KMS-11 (cell line): ENCODE measurements at regions not wholly inside any gene's neighbourhood (a gene's known extent, or its start where the extent isn't known, plus 50 kb on each side); places are given as distances from the start of the nearest gene placed in this dataset.

Experiments
- H2AFZ ChIP-seq: fragments of 200-600 bp; sonication (generic); 2 replicates; pipeline ENCODE4 v1.6.1; 2016; ENCODE audit warnings: antibody characterized with exemption, mixed run types, low read depth
- H3K27ac ChIP-seq: fragments of 200-600 bp; sonication (generic); 2 replicates; pipeline ENCODE4 v1.6.1; 2016; ENCODE audit warnings: mild to moderate bottlenecking, mixed run types
- H3K27me3 ChIP-seq: fragments of 200-600 bp; sonication (generic); 2 replicates; pipeline ENCODE4 v1.6.1; 2017; ENCODE audit warnings: mild to moderate bottlenecking, low read depth, mixed run types, moderate library complexity; ENCODE audit not compliant: insufficient read depth
- H3K36me3 ChIP-seq: fragments of 200-600 bp; sonication (generic); 2 replicates; pipeline ENCODE4 v1.6.1; 2017; ENCODE audit warnings: mild to moderate bottlenecking, mixed run types; ENCODE audit not compliant: insufficient read depth
- H3K4me1 ChIP-seq: fragments of 200-600 bp; sonication (generic); 2 replicates; pipeline ENCODE4 v1.6.1; 2016; ENCODE audit warnings: mild to moderate bottlenecking, low read depth, mixed run types; ENCODE audit not compliant: poor library complexity, severe bottlenecking
- H3K4me2 ChIP-seq: fragments of 200-600 bp; sonication (generic); 2 replicates; pipeline ENCODE4 v1.7.0; 2016; ENCODE audit warnings: mild to moderate bottlenecking, mixed run types
- H3K4me3 ChIP-seq: fragments of 200-600 bp; sonication (generic); IDR thresholded peaks from 2 replicates; pipeline ENCODE4 v1.6.1; 2017; ENCODE audit warnings: low read depth, low read length, mixed read lengths; ENCODE audit not compliant: insufficient read depth
- H3K79me2 ChIP-seq: fragments of 200-600 bp; sonication (generic); 2 replicates; pipeline ENCODE4 v1.6.1; 2016; ENCODE audit warnings: low read depth, mixed run types; ENCODE audit not compliant: insufficient read depth
- H3K9ac ChIP-seq: fragments of 200-600 bp; sonication (generic); 2 replicates; pipeline ENCODE4 v1.6.1; 2016; ENCODE audit warnings: mild to moderate bottlenecking, mixed run types
- H4K20me1 ChIP-seq: fragments of 200-600 bp; sonication (generic); 2 replicates; pipeline ENCODE4 v1.6.1; 2016; ENCODE audit warnings: mild to moderate bottlenecking, mixed run types; ENCODE audit not compliant: insufficient read depth
- CTCF ChIP-seq: fragments of 200-600 bp; sonication (generic); conservative IDR thresholded peaks from 2 replicates; pipeline ENCODE4 v1.6.1; 2017; ENCODE audit warnings: low read depth, mild to moderate bottlenecking, antibody characterized with exemption, low read length, moderate library complexity, mixed read lengths

- H3K79me2 ChIP-seq: no peaks in the 10 kb centered on the region
- no peaks in the 10 kb centered on the region for H4K20me1 ChIP-seq
- TF ChIP-seq CTCF: no peak
- H3K4me3 ChIP-seq: no peak overlapping the region
- H3K4me2 ChIP-seq: no peak overlapping the region
- H3K4me1 ChIP-seq: no peaks in the 10 kb centered on the region
- H3K27ac ChIP-seq: no peak overlapping the region
- H3K27me3 ChIP-seq: no peaks in the 10 kb centered on the region
- no peak overlapping the region for H3K9ac ChIP-seq
- H3K36me3 ChIP-seq: no peaks in the 10 kb centered on the region
- no peak overlapping the region for H2AFZ ChIP-seq
These were observed 51.3 kb downstream of the KRTAP19-8 start for GRCh38 chr21:30986965-30987364.

- Histone ChIP-seq H3K79me2 (no peaks in the 10 kb centered on the region), H3K27ac (no peak overlapping the region), H3K9ac (no peak overlapping the region), H3K4me2 (no peak overlapping the region), H4K20me1 (no peaks in the 10 kb centered on the region), H3K4me3 (no peak overlapping the region), H2AFZ (no peak overlapping the region), H3K36me3 (no peaks in the 10 kb centered on the region), H3K4me1 (no peaks in the 10 kb centered on the region), H3K27me3 (no peaks in the 10 kb centered on the region)
- TF ChIP-seq CTCF: no peak
These were observed 53.4 kb downstream of the KRTAP19-8 start for GRCh38 chr21:30984889-30985288.

GRCh38 chr21:30981403-30981802 is 56.9 kb downstream of the KRTAP19-8 start:
- Histone ChIP-seq H3K79me2 (no peaks in the 10 kb centered on the region), H3K4me2 (no peak overlapping the region), H3K36me3 (no peaks in the 10 kb centered on the region), H3K27ac (no peak overlapping the region), H3K9ac (no peak overlapping the region), H2AFZ (no peak overlapping the region), H3K4me1 (peaks cover 8% of the 10 kb centered on the region), H3K4me3 (no peak overlapping the region), H3K27me3 (no peaks in the 10 kb centered on the region), H4K20me1 (no peaks in the 10 kb centered on the region)
- TF ChIP-seq CTCF: no peak

GRCh38 chr21:30979054-30979453 is 59.2 kb downstream of the KRTAP19-8 start:
- Histone ChIP-seq H2AFZ (peak overlapping the region; percentile 45), H3K4me1 (peaks cover 8% of the 10 kb centered on the region), H3K4me2 (peak overlapping the region; percentile 45), H3K9ac (peak overlapping the region; percentile 7; the same call in 1 of the 2 replicates), H4K20me1 (no peaks in the 10 kb centered on the region), H3K27ac (no peak overlapping the region), H3K79me2 (no peaks in the 10 kb centered on the region), H3K36me3 (no peaks in the 10 kb centered on the region), H3K4me3 (no peak overlapping the region), H3K27me3 (no peaks in the 10 kb centered on the region)
- no peak for TF ChIP-seq CTCF
